ENCODE measurements at regions not wholly inside any gene's neighbourhood (a gene's known extent, or its start where the extent isn't known, plus 50 kb on each side); places are given as distances from the start of the nearest gene placed in this dataset.

DNA sequence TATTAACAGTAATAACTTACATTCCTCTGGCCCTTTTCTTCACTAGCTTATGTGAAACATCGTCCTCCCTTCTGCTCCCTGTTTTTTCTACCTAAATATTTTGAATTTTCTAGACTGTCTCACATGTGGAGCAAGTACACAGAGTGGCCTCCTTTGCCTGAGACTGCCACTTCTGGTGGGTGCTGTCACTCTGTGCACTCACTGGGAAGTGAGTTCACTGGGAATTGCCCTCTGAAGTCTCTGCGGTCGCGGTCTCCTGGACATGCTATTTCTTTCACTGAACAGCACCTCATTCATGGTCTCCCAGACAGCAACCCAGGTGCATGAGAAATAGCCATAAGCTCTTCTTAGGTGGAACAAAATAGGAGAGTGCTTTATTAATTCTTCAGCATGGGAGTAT is 1179.7 kb upstream of the ADGRL3 start:
- TF ChIP-seq EZH2 (IDR thresholded peaks at IDR 0.05; ENCODE audit: borderline replicate concordance, low read depth, low read length, poor library complexity, severe bottlenecking): no peak
- no peak for TF ChIP-seq CTCF (conservative IDR thresholded peaks at IDR 0.05; ENCODE audit: low read depth, low read length)
